KMS-11 (cell line): ENCODE measurements at regions not wholly inside any gene's neighbourhood (a gene's known extent, or its start where the extent isn't known, plus 50 kb on each side); places are given as distances from the start of the nearest gene placed in this dataset.
"Not testable (repeated sequence)": the region's sequence is repeated elsewhere in the genome, so short reads cannot be mapped to it uniquely, and the experiment has no call there.

Experiments
- H2AFZ ChIP-seq: fragments of 200-600 bp; sonication (generic); 2 replicates; pipeline ENCODE4 v1.6.1; 2016; ENCODE audit warnings: antibody characterized with exemption, mixed run types, low read depth
- H3K27ac ChIP-seq: fragments of 200-600 bp; sonication (generic); 2 replicates; pipeline ENCODE4 v1.6.1; 2016; ENCODE audit warnings: mild to moderate bottlenecking, mixed run types
- H3K27me3 ChIP-seq: fragments of 200-600 bp; sonication (generic); 2 replicates; pipeline ENCODE4 v1.6.1; 2017; ENCODE audit warnings: mild to moderate bottlenecking, low read depth, mixed run types, moderate library complexity; ENCODE audit not compliant: insufficient read depth
- H3K36me3 ChIP-seq: fragments of 200-600 bp; sonication (generic); 2 replicates; pipeline ENCODE4 v1.6.1; 2017; ENCODE audit warnings: mild to moderate bottlenecking, mixed run types; ENCODE audit not compliant: insufficient read depth
- H3K4me1 ChIP-seq: fragments of 200-600 bp; sonication (generic); 2 replicates; pipeline ENCODE4 v1.6.1; 2016; ENCODE audit warnings: mild to moderate bottlenecking, low read depth, mixed run types; ENCODE audit not compliant: poor library complexity, severe bottlenecking
- H3K4me2 ChIP-seq: fragments of 200-600 bp; sonication (generic); 2 replicates; pipeline ENCODE4 v1.7.0; 2016; ENCODE audit warnings: mild to moderate bottlenecking, mixed run types
- H3K4me3 ChIP-seq: fragments of 200-600 bp; sonication (generic); IDR thresholded peaks from 2 replicates; pipeline ENCODE4 v1.6.1; 2017; ENCODE audit warnings: low read depth, low read length, mixed read lengths; ENCODE audit not compliant: insufficient read depth
- H3K79me2 ChIP-seq: fragments of 200-600 bp; sonication (generic); 2 replicates; pipeline ENCODE4 v1.6.1; 2016; ENCODE audit warnings: low read depth, mixed run types; ENCODE audit not compliant: insufficient read depth
- H3K9ac ChIP-seq: fragments of 200-600 bp; sonication (generic); 2 replicates; pipeline ENCODE4 v1.6.1; 2016; ENCODE audit warnings: mild to moderate bottlenecking, mixed run types
- H4K20me1 ChIP-seq: fragments of 200-600 bp; sonication (generic); 2 replicates; pipeline ENCODE4 v1.6.1; 2016; ENCODE audit warnings: mild to moderate bottlenecking, mixed run types; ENCODE audit not compliant: insufficient read depth
- CTCF ChIP-seq: fragments of 200-600 bp; sonication (generic); conservative IDR thresholded peaks from 2 replicates; pipeline ENCODE4 v1.6.1; 2017; ENCODE audit warnings: low read depth, mild to moderate bottlenecking, antibody characterized with exemption, low read length, moderate library complexity, mixed read lengths

GRCh38 chr4:161285461-161285860, 878.3 kb downstream of the FSTL5 start:
- no peak overlapping the region for H3K4me2 ChIP-seq
- H3K4me3 ChIP-seq = no peak overlapping the region
- no peaks in the 10 kb centered on the region for H3K4me1 ChIP-seq
- H3K9ac ChIP-seq = no peak overlapping the region
- no peaks in the 10 kb centered on the region for H3K79me2 ChIP-seq
- no peak overlapping the region for H2AFZ ChIP-seq
- no peak overlapping the region for H3K27ac ChIP-seq
- no peak for TF ChIP-seq CTCF
- H4K20me1 ChIP-seq = no peaks in the 10 kb centered on the region
- no peaks in the 10 kb centered on the region for H3K36me3 ChIP-seq
- no peaks in the 10 kb centered on the region for H3K27me3 ChIP-seq

- Histone ChIP-seq H3K27me3 (no peaks in the 10 kb centered on the region), H3K79me2 (no peaks in the 10 kb centered on the region), H3K4me3 (no peak overlapping the region), H3K27ac (no peak overlapping the region), H3K9ac (no peak overlapping the region), H2AFZ (no peak overlapping the region), H3K4me1 (no peaks in the 10 kb centered on the region), H3K4me2 (no peak overlapping the region), H4K20me1 (no peaks in the 10 kb centered on the region), H3K36me3 (no peaks in the 10 kb centered on the region)
- TF ChIP-seq CTCF = no peak
These were observed 882.9 kb downstream of the FSTL5 start for GRCh38 chr4:161280929-161281328.

- no peaks in the 10 kb centered on the region for H3K36me3 ChIP-seq
- no peak overlapping the region for H3K9ac ChIP-seq
- no peak overlapping the region for H3K27ac ChIP-seq
- no peak overlapping the region for H3K4me2 ChIP-seq
- no peaks in the 10 kb centered on the region for H3K79me2 ChIP-seq
- TF ChIP-seq CTCF = no peak
- no peaks in the 10 kb centered on the region for H4K20me1 ChIP-seq
- no peaks in the 10 kb centered on the region for H3K4me1 ChIP-seq
- no peaks in the 10 kb centered on the region for H3K27me3 ChIP-seq
- H3K4me3 ChIP-seq = no peak overlapping the region
- no peak overlapping the region for H2AFZ ChIP-seq
These were observed 884.7 kb downstream of the FSTL5 start for GRCh38 chr4:161279095-161279494.

- H3K27me3 ChIP-seq, H3K4me1 ChIP-seq, H3K27ac ChIP-seq, H4K20me1 ChIP-seq, H3K9ac ChIP-seq, H3K4me3 ChIP-seq, H3K4me2 ChIP-seq, H3K79me2 ChIP-seq, H2AFZ ChIP-seq, H3K36me3 ChIP-seq: not testable (repeated sequence)
These were observed 886.5 kb downstream of the FSTL5 start for GRCh38 chr4:161277150-161277787.

GRCh38 chr4:161273607-161274006, 890.2 kb downstream of the FSTL5 start:
- H4K20me1 ChIP-seq = no peaks in the 10 kb centered on the region
- no peak for TF ChIP-seq CTCF
- no peak overlapping the region for H3K4me3 ChIP-seq
- H3K27ac ChIP-seq = no peak overlapping the region
- no peak overlapping the region for H2AFZ ChIP-seq
- H3K4me1 ChIP-seq = no peaks in the 10 kb centered on the region
- H3K27me3 ChIP-seq = no peaks in the 10 kb centered on the region
- H3K9ac ChIP-seq = no peak overlapping the region
- no peak overlapping the region for H3K4me2 ChIP-seq
- no peaks in the 10 kb centered on the region for H3K79me2 ChIP-seq
- H3K36me3 ChIP-seq = no peaks in the 10 kb centered on the region
